ENCODE measurements at regions not wholly inside any gene's neighbourhood (a gene's known extent, or its start where the extent isn't known, plus 50 kb on each side); places are given as distances from the start of the nearest gene placed in this dataset.

DNA sequence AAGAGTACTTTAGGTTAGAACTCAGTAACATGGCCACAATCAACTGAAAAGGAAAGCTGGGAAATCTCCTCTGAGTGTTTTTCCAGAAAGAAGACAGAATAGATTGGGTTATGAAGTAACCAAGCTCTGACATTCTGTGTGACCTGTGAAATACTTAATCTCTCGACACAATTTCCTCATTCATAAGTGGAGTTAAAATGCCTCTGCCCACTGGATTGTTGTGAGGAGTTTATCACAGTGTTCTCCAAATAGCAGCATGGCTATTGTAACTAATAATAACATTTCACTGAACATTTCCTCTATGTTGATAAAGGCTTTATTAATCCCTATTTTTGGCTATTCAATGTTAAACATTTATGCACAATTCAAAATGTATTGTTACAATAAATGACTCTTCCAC is 311.0 kb downstream of the GABRB2 start:
- TF ChIP-seq, protein P1, sequence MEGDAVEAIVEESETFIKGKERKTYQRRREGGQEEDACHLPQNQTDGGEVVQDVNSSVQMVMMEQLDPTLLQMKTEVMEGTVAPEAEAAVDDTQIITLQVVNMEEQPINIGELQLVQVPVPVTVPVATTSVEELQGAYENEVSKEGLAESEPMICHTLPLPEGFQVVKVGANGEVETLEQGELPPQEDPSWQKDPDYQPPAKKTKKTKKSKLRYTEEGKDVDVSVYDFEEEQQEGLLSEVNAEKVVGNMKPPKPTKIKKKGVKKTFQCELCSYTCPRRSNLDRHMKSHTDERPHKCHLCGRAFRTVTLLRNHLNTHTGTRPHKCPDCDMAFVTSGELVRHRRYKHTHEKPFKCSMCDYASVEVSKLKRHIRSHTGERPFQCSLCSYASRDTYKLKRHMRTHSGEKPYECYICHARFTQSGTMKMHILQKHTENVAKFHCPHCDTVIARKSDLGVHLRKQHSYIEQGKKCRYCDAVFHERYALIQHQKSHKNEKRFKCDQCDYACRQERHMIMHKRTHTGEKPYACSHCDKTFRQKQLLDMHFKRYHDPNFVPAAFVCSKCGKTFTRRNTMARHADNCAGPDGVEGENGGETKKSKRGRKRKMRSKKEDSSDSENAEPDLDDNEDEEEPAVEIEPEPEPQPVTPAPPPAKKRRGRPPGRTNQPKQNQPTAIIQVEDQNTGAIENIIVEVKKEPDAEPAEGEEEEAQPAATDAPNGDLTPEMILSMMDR (IDR thresholded peaks at IDR 0.05), result no peak
- H3K4me3 ChIP-seq, result no peak overlapping the region
- intact Hi-C loops (cut with DNase I; ENCODE audit: low total_unique reads), result no loop called here
- H3K27me3 ChIP-seq, result no peaks in the 10 kb centered on the region
- no peaks in the 10 kb centered on the region for H3K4me1 ChIP-seq
- H3K36me3 ChIP-seq, result no peaks in the 10 kb centered on the region
- DNase-seq, result no peak
- no peaks in the 10 kb centered on the region for H3K9me3 ChIP-seq
- no peak overlapping the region for H3K27ac ChIP-seq

DNA sequence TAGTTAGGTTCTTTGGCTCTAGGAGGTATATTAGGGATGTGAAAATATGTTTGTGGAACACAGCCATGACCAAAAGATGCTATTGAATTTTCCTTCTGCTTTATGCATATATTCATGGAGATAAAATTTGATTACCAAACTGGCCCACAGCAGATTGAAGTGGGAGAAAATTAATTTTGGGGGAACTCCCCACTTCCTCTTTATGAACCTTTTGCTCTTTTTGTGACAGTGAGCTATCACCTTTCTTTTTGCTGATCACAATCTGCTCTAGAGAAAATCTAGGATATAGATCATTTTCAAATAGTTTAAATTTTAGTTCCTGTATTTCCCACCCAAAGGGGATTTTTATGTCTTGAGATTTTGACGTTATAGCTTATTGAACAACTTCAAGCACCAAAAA is 313.0 kb downstream of the GABRB2 start:
- no peaks in the 10 kb centered on the region for H3K4me1 ChIP-seq
- H3K27me3 ChIP-seq, result no peaks in the 10 kb centered on the region
- H3K4me3 ChIP-seq, result no peak overlapping the region
- H3K36me3 ChIP-seq, result no peaks in the 10 kb centered on the region
- intact Hi-C loops (cut with DNase I; ENCODE audit: low total_unique reads), result no loop called here
- H3K27ac ChIP-seq, result no peak overlapping the region
- no peaks in the 10 kb centered on the region for H3K9me3 ChIP-seq
- TF ChIP-seq, protein P1 (IDR thresholded peaks at IDR 0.05), result no peak
- DNase-seq, result no peak

DNA sequence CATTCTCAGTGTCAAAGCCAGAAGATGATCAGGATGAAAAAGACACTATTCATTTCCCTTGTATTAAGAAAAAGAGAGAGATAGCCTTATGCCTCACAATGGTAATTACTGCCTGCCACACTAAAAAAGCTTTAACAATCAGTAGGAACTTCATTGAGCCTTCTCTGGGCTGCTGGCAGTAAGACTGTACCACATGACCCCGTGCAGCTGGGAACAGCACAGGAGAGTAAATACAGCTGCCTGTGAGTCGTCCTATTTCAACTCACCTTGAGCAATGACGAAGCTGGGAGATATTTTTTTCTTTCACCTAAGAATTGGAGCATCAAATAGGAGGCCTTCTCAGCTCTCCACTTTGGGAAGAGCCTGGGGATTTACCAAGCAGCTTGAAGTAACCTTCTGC is 316.3 kb downstream of the GABRB2 start:
- TF ChIP-seq, protein P1 (IDR thresholded peaks at IDR 0.05), result no peak
- H3K27me3 ChIP-seq, result no peaks in the 10 kb centered on the region
- no peak overlapping the region for H3K4me3 ChIP-seq
- no peaks in the 10 kb centered on the region for H3K36me3 ChIP-seq
- H3K9me3 ChIP-seq, result no peaks in the 10 kb centered on the region
- H3K27ac ChIP-seq, result no peak overlapping the region
- intact Hi-C loops (cut with DNase I; ENCODE audit: low total_unique reads), result no loop called here
- no peak for DNase-seq
- H3K4me1 ChIP-seq, result no peaks in the 10 kb centered on the region

DNA sequence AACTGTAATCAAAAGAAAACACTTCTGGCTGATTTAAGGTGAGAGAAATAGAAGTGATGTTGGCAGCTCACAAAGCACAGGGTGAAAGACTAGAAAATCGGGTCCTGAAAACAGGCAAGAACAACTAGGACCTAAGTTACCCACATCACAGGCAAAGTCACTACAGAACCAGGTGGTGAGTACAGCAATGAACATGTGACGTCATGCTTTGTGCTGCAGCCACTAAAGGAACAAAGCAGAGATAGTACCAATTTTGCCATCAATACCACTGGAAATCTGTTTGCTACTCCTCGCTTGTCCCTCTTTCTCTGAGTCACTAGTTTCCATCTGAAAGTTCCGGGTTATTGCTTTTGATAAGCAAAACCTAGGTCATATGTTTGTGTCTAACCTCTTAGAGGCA is 326.7 kb downstream of the GABRB2 start:
- no peak overlapping the region for H3K27ac ChIP-seq
- DNase-seq, result no peak
- intact Hi-C loops (cut with DNase I; ENCODE audit: low total_unique reads), result no loop called here
- H3K36me3 ChIP-seq, result no peaks in the 10 kb centered on the region
- H3K4me1 ChIP-seq, result no peaks in the 10 kb centered on the region
- TF ChIP-seq, protein P1 (IDR thresholded peaks at IDR 0.05), result no peak
- H3K9me3 ChIP-seq, result no peaks in the 10 kb centered on the region
- no peak overlapping the region for H3K4me3 ChIP-seq
- H3K27me3 ChIP-seq, result no peaks in the 10 kb centered on the region

DNA sequence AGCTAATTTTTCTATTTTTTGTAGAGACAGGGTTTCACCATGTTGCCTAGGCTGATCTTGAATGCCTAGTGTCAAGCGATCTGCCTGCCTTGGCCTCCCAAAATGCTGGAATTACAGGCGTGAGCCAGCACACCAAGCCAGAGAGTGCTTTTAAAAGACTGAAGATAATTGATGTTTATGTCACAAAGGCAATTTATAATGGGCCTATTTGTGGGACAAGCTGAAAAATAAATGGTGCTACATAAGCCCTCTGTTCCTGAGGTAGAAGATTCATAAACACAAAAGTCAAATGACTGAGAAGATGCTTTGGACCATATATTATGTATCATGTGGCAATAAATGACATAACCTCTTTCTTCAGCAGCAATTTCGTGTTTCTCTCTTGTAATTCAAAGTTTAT is 329.6 kb downstream of the GABRB2 start:
- H3K4me3 ChIP-seq, result no peak overlapping the region
- intact Hi-C loops (cut with DNase I; ENCODE audit: low total_unique reads), result no loop called here
- TF ChIP-seq, protein P1 (IDR thresholded peaks at IDR 0.05), result no peak
- H3K27ac ChIP-seq, result no peak overlapping the region
- no peaks in the 10 kb centered on the region for H3K4me1 ChIP-seq
- H3K9me3 ChIP-seq, result no peaks in the 10 kb centered on the region
- no peak for DNase-seq
- no peaks in the 10 kb centered on the region for H3K36me3 ChIP-seq
- H3K27me3 ChIP-seq, result no peaks in the 10 kb centered on the region

DNA sequence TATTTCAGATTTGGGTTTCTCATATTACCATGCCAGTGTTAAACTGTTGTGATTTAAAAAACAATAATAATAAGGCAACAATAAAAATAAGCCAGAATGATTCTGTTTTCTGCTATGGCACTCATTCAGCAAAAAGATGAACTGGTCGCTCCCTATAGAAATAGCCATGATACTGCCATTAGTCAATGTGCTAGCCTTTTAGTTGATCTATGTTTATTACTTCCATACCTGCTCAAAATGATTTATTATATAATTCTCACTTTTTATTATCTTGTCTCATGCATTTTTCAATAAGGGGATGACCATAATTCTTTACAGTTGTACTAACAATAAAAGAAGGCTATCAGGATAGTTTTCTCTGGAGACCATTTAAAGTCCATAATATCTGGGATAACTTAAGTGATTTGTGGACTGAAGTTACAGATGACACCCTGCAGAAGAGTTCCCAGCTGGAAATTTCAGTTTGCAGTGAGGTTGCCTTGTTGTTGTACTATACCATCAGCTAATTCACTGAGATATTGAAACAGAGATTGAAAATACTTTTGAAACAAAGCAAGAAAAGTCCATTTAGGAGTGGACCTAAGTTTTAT is 334.3 kb downstream of the GABRB2 start:
- TF ChIP-seq, protein P1 (IDR thresholded peaks at IDR 0.05), result no peak
- no peak overlapping the region for H3K4me3 ChIP-seq
- no peaks in the 10 kb centered on the region for H3K36me3 ChIP-seq
- intact Hi-C loops (cut with DNase I; ENCODE audit: low total_unique reads), result no loop called here
- no peaks in the 10 kb centered on the region for H3K4me1 ChIP-seq
- no peaks in the 10 kb centered on the region for H3K27me3 ChIP-seq
- no peak overlapping the region for H3K27ac ChIP-seq
- no peaks in the 10 kb centered on the region for H3K9me3 ChIP-seq
- DNase-seq, result no peak

All from tibial artery (tissue), 4 donors.